GM23248 (cell line): ENCODE measurements at regions not wholly inside any gene's neighbourhood (a gene's known extent, or its start where the extent isn't known, plus 50 kb on each side); places are given as distances from the start of the nearest gene placed in this dataset.

Source experiments
- DNase-seq: peaks from one replicate; pipeline ENCODE4 v3.0.0-alpha.2; 2015
- H2AFZ ChIP-seq: fragments of 200-600 bp; sonication (generic); 2 replicates; pipeline ENCODE4 v1.6.1; 2016; ENCODE audit warnings: antibody characterized with exemption
- H3F3A ChIP-seq: fragments of 200-600 bp; sonication (generic); 2 replicates; pipeline ENCODE4 v1.6.1; 2016; ENCODE audit warnings: mild to moderate bottlenecking, antibody characterized with exemption, mixed run types; ENCODE audit not compliant: insufficient read depth
- H3K27ac ChIP-seq: fragments of 200-600 bp; sonication (generic); 2 replicates; pipeline ENCODE4 v1.5.1; 2016; ENCODE audit warnings: mild to moderate bottlenecking
- H3K27me3 ChIP-seq: fragments of 200-600 bp; sonication (generic); replicated peaks from 2 replicates; pipeline ENCODE4 v1.6.1; 2016; ENCODE audit warnings: mild to moderate bottlenecking; ENCODE audit not compliant: insufficient read depth
- H3K36me3 ChIP-seq: fragments of 200-600 bp; sonication (generic); 2 replicates; pipeline ENCODE4 v1.6.1; 2016; ENCODE audit warnings: low read depth, mild to moderate bottlenecking
- H3K4me1 ChIP-seq: fragments of 200-600 bp; sonication (generic); 2 replicates; pipeline ENCODE4 v1.6.1; 2016; ENCODE audit warnings: mild to moderate bottlenecking; ENCODE audit not compliant: insufficient read depth
- H3K4me2 ChIP-seq: fragments of 200-600 bp; sonication (generic); one replicate; pipeline ENCODE4 v1.6.1; 2016; ENCODE audit warnings: mild to moderate bottlenecking; ENCODE audit not compliant: unreplicated experiment
- H3K4me3 ChIP-seq: fragments of 200-600 bp; sonication (generic); 2 replicates; pipeline ENCODE4 v1.5.1; 2016; ENCODE audit warnings: mild to moderate bottlenecking
- H3K79me2 ChIP-seq: fragments of 200-600 bp; sonication (generic); 2 replicates; pipeline ENCODE4 v1.6.1; 2016; ENCODE audit warnings: mild to moderate bottlenecking; ENCODE audit not compliant: insufficient read depth
- H3K9ac ChIP-seq: fragments of 200-600 bp; sonication (generic); 2 replicates; pipeline ENCODE4 v1.6.1; 2016; ENCODE audit warnings: mild to moderate bottlenecking
- H3K9me2 ChIP-seq: fragments of 200-600 bp; sonication (generic); 2 replicates; pipeline ENCODE4 v1.6.1; 2016; ENCODE audit warnings: mixed run types, mild to moderate bottlenecking, moderate library complexity; ENCODE audit not compliant: insufficient read depth
- H3K9me3 ChIP-seq: fragments of 200-600 bp; sonication (generic); one replicate; pipeline ENCODE4 v1.6.1; 2017; ENCODE audit warnings: low read depth
- H4K20me1 ChIP-seq: fragments of 200-600 bp; sonication (generic); 2 replicates; pipeline ENCODE4 v1.6.0; 2016; ENCODE audit not compliant: insufficient read depth
- EZH2 ChIP-seq: fragments of 200-600 bp; sonication (generic); IDR thresholded peaks from 2 replicates; pipeline ENCODE4 v1.6.1; 2018; ENCODE audit warnings: antibody characterized with exemption, mild to moderate bottlenecking; ENCODE audit not compliant: insufficient read depth, poor library complexity, severe bottlenecking
- EZH2phosphoT487 ChIP-seq: fragments of 200-600 bp; sonication (generic); IDR thresholded peaks from 2 replicates; pipeline ENCODE4 v1.6.1; 2018; ENCODE audit warnings: antibody characterized with exemption, moderate library complexity, mild to moderate bottlenecking, low read depth; ENCODE audit not compliant: insufficient read depth
- WGBS, 2 experiments: methylation state at CpG; one replicate each; pipeline ENCODE4 v1.1.6; 2015 to 2017; ENCODE audit warnings: low lambda C conversion rate in 2 of 2, low coverage in 1 of 2; ENCODE audit errors: missing lambda C conversion rate in 2 of 2; 5-methylcytosine and 5-hydroxymethylcytosine counted together
- in situ Hi-C: fragments of 300-500 bp; cut with MboI; formaldehyde crosslinking; loops from 2 replicates; pipeline ENCODE4 v1.15.0; 2020

- Histone ChIP-seq H3K27ac (no peak overlapping the region), H3K79me2 (no peaks in the 10 kb centered on the region), H3K27me3 (no peaks in the 10 kb centered on the region), H3K4me1 (no peaks in the 10 kb centered on the region), H3F3A (no peaks in the 10 kb centered on the region), H3K9me3 (no peaks in the 10 kb centered on the region), H3K36me3 (no peaks in the 10 kb centered on the region), H3K9ac (no peak overlapping the region), H4K20me1 (no peaks in the 10 kb centered on the region), H2AFZ (no peak overlapping the region), H3K9me2 (no peaks in the 10 kb centered on the region), H3K4me2 (no peak overlapping the region), H3K4me3 (no peak overlapping the region)
- DNase-seq: no peak
- WGBS, 2 experiments: 25 to 27% methylated on average over 10 of the region's 10 CpGs
- TF ChIP-seq EZH2 (no peak), EZH2phosphoT487 (no peak)
- in situ Hi-C loops: no loop called here
These were observed 159.8 kb upstream of the REG3G start for GRCh38 chr2:78865667-78866066.

DNA sequence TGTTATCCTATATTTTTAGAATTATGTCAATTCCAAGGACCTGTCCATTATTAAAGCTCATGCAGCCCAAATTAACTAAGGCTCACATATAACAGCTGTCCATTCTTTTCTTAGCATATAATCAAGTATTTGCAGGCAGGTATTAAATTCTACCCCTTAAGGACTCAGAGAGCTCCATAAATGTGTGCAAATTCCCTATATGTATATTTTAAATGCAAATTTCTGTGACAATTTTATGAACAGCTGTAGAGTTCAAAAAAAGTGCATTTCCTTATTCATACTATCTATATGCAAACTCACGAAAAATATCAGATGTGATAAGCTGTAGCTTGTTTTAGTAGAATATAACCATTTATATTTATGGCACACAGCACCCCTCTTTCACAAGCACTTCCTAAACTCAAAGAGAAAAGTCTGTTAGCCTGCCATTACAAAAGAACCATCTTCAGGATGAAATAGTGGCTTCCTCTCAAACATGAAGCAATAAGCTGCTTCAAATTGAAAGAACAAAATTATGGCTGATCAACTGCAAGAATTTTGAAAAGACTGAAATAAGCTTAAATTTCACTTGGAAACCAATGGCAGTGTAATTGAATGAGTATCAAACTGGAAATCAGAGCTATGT is 155.0 kb upstream of the REG3G start:
- Histone ChIP-seq H3K4me1 (no peaks in the 10 kb centered on the region), H3F3A (no peaks in the 10 kb centered on the region), H3K9me2 (no peaks in the 10 kb centered on the region), H3K9me3 (no peaks in the 10 kb centered on the region), H3K4me2 (no peak overlapping the region), H3K4me3 (no peak overlapping the region), H4K20me1 (no peaks in the 10 kb centered on the region), H3K36me3 (no peaks in the 10 kb centered on the region), H3K79me2 (no peaks in the 10 kb centered on the region), H3K9ac (no peak overlapping the region), H3K27me3 (no peaks in the 10 kb centered on the region), H3K27ac (no peak overlapping the region), H2AFZ (no peak overlapping the region)
- in situ Hi-C loops: no loop called here
- TF ChIP-seq EZH2: no peak
- TF ChIP-seq EZH2phosphoT487: no peak
- WGBS, 2 experiments: 3 to 4% methylated on average over 1 of the region's 1 CpG
- no peak for DNase-seq

- no peaks in the 10 kb centered on the region for H4K20me1 ChIP-seq
- WGBS, 2 experiments: 2 to 11% methylated on average over 1 of the region's 1 CpG
- no peak for DNase-seq
- H3K4me2 ChIP-seq: no peak overlapping the region
- H3F3A ChIP-seq: no peaks in the 10 kb centered on the region
- H3K36me3 ChIP-seq: no peaks in the 10 kb centered on the region
- no peaks in the 10 kb centered on the region for H3K4me1 ChIP-seq
- no peak for TF ChIP-seq EZH2
- no peaks in the 10 kb centered on the region for H3K27me3 ChIP-seq
- H3K9me2 ChIP-seq: no peaks in the 10 kb centered on the region
- no peak overlapping the region for H3K27ac ChIP-seq
- no peak overlapping the region for H3K4me3 ChIP-seq
- H3K9me3 ChIP-seq: no peaks in the 10 kb centered on the region
- no peak overlapping the region for H3K9ac ChIP-seq
- in situ Hi-C loops: no loop called here
- H2AFZ ChIP-seq: no peak overlapping the region
- no peaks in the 10 kb centered on the region for H3K79me2 ChIP-seq
These were observed 152.0 kb upstream of the REG3G start for GRCh38 chr2:78873526-78873925.

GRCh38 chr2:78876316-78876688 is 149.2 kb upstream of the REG3G start:
- no peaks in the 10 kb centered on the region for H3K27me3 ChIP-seq
- DNase-seq: no peak
- H3K4me2 ChIP-seq: no peak overlapping the region
- in situ Hi-C loops: no loop called here
- no peak overlapping the region for H2AFZ ChIP-seq
- H3K27ac ChIP-seq: no peak overlapping the region
- TF ChIP-seq EZH2 (no peak), EZH2phosphoT487 (no peak)
- no peaks in the 10 kb centered on the region for H3K4me1 ChIP-seq
- no peaks in the 10 kb centered on the region for H3K79me2 ChIP-seq
- H4K20me1 ChIP-seq: no peaks in the 10 kb centered on the region
- H3K9me2 ChIP-seq: no peaks in the 10 kb centered on the region
- no peaks in the 10 kb centered on the region for H3K36me3 ChIP-seq
- no peaks in the 10 kb centered on the region for H3F3A ChIP-seq
- H3K9me3 ChIP-seq: no peaks in the 10 kb centered on the region
- 6 to 9% methylated on average over 2 of the region's 2 CpGs for WGBS, 2 experiments
- no peak overlapping the region for H3K4me3 ChIP-seq
- H3K9ac ChIP-seq: no peak overlapping the region

DNA sequence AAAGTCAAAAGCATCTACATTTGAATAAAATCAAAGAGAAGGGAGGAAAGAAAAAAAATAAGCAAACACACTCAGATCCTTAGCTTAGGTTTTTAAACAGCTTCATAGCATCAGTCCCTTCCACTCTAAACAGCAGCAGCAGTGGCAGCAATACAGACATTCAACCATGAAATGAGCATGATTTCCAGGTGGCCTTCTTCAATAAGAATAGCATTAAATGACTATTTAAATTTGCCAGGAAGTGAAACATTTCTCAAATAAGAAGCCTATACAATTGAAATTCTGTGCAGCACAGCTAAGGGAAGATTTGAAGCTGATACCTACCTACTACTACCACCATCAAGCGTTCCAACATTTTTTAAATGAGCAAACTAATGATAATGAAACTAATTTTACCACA is 138.1 kb upstream of the REG3G start:
- Histone ChIP-seq H3F3A (no peaks in the 10 kb centered on the region), H3K4me3 (no peak overlapping the region), H3K4me1 (no peaks in the 10 kb centered on the region), H3K4me2 (no peak overlapping the region), H3K9ac (no peak overlapping the region), H3K79me2 (no peaks in the 10 kb centered on the region), H3K27ac (no peak overlapping the region), H3K9me2 (no peaks in the 10 kb centered on the region), H3K36me3 (no peaks in the 10 kb centered on the region), H2AFZ (no peak overlapping the region), H4K20me1 (no peaks in the 10 kb centered on the region), H3K9me3 (no peaks in the 10 kb centered on the region), H3K27me3 (no peaks in the 10 kb centered on the region)
- TF ChIP-seq EZH2phosphoT487: no peak
- no peak for TF ChIP-seq EZH2
- no peak for DNase-seq
- in situ Hi-C loops: no loop called here
- 9 to 11% methylated on average over 1 of the region's 1 CpG for WGBS, 2 experiments
